ENCODE measurements at regions not wholly inside any gene's neighbourhood (a gene's known extent, or its start where the extent isn't known, plus 50 kb on each side); places are given as distances from the start of the nearest gene placed in this dataset.

DNA sequence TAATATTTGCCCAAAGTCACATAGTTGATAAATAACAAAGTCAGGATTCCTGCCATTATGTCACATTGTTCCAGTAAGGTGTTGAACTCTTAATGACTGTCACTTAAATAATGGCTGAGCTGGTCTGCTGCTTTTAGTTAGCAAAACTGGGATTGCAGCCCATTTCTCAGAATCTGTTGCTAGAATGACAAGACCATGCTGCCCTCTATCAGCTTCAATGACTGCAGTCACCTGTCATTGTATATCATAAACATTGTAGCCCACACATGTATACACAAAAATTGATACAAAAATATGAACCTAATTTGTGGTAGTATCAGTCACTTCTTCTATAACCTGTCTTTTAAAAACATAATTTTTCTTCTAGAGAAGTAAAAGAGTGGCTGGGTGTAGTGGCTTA, 121.1 kb downstream of the FAM161A start (continued):
- TF ChIP-seq, protein P1, sequence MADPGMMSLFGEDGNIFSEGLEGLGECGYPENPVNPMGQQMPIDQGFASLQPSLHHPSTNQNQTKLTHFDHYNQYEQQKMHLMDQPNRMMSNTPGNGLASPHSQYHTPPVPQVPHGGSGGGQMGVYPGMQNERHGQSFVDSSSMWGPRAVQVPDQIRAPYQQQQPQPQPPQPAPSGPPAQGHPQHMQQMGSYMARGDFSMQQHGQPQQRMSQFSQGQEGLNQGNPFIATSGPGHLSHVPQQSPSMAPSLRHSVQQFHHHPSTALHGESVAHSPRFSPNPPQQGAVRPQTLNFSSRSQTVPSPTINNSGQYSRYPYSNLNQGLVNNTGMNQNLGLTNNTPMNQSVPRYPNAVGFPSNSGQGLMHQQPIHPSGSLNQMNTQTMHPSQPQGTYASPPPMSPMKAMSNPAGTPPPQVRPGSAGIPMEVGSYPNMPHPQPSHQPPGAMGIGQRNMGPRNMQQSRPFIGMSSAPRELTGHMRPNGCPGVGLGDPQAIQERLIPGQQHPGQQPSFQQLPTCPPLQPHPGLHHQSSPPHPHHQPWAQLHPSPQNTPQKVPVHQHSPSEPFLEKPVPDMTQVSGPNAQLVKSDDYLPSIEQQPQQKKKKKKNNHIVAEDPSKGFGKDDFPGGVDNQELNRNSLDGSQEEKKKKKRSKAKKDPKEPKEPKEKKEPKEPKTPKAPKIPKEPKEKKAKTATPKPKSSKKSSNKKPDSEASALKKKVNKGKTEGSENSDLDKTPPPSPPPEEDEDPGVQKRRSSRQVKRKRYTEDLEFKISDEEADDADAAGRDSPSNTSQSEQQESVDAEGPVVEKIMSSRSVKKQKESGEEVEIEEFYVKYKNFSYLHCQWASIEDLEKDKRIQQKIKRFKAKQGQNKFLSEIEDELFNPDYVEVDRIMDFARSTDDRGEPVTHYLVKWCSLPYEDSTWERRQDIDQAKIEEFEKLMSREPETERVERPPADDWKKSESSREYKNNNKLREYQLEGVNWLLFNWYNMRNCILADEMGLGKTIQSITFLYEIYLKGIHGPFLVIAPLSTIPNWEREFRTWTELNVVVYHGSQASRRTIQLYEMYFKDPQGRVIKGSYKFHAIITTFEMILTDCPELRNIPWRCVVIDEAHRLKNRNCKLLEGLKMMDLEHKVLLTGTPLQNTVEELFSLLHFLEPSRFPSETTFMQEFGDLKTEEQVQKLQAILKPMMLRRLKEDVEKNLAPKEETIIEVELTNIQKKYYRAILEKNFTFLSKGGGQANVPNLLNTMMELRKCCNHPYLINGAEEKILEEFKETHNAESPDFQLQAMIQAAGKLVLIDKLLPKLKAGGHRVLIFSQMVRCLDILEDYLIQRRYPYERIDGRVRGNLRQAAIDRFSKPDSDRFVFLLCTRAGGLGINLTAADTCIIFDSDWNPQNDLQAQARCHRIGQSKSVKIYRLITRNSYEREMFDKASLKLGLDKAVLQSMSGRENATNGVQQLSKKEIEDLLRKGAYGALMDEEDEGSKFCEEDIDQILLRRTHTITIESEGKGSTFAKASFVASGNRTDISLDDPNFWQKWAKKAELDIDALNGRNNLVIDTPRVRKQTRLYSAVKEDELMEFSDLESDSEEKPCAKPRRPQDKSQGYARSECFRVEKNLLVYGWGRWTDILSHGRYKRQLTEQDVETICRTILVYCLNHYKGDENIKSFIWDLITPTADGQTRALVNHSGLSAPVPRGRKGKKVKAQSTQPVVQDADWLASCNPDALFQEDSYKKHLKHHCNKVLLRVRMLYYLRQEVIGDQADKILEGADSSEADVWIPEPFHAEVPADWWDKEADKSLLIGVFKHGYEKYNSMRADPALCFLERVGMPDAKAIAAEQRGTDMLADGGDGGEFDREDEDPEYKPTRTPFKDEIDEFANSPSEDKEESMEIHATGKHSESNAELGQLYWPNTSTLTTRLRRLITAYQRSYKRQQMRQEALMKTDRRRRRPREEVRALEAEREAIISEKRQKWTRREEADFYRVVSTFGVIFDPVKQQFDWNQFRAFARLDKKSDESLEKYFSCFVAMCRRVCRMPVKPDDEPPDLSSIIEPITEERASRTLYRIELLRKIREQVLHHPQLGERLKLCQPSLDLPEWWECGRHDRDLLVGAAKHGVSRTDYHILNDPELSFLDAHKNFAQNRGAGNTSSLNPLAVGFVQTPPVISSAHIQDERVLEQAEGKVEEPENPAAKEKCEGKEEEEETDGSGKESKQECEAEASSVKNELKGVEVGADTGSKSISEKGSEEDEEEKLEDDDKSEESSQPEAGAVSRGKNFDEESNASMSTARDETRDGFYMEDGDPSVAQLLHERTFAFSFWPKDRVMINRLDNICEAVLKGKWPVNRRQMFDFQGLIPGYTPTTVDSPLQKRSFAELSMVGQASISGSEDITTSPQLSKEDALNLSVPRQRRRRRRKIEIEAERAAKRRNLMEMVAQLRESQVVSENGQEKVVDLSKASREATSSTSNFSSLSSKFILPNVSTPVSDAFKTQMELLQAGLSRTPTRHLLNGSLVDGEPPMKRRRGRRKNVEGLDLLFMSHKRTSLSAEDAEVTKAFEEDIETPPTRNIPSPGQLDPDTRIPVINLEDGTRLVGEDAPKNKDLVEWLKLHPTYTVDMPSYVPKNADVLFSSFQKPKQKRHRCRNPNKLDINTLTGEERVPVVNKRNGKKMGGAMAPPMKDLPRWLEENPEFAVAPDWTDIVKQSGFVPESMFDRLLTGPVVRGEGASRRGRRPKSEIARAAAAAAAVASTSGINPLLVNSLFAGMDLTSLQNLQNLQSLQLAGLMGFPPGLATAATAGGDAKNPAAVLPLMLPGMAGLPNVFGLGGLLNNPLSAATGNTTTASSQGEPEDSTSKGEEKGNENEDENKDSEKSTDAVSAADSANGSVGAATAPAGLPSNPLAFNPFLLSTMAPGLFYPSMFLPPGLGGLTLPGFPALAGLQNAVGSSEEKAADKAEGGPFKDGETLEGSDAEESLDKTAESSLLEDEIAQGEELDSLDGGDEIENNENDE (IDR thresholded peaks at IDR 0.05; ENCODE audit: insufficient replicate concordance, low read length), result no peak
- no peak for TF ChIP-seq SAP30 (IDR thresholded peaks at IDR 0.05; ENCODE audit: insufficient read depth, insufficient replicate concordance, low read length)

Data from H1 (cell line).